HG03064 (cell line): ENCODE measurements at regions not wholly inside any gene's neighbourhood (a gene's known extent, or its start where the extent isn't known, plus 50 kb on each side); places are given as distances from the start of the nearest gene placed in this dataset.

Source experiments
- ATAC-seq: cut with Tn5 transposase; IDR thresholded peaks from one replicate; pipeline ENCODE4 v1.9.1; 2021; ENCODE audit warnings: low read depth; ENCODE audit not compliant: unreplicated experiment

- ATAC-seq, result no peak
Observed at GRCh38 chr3:3745693-3746092, 53.5 kb upstream of the LRRN1 start.

- no peak for ATAC-seq
Observed at GRCh38 chr3:3744826-3745225, 54.4 kb upstream of the LRRN1 start.

- ATAC-seq, result no peak
Observed at GRCh38 chr3:3743754-3744153, 55.5 kb upstream of the LRRN1 start.

- ATAC-seq, result no peak
Observed at GRCh38 chr3:3740061-3740460, 59.2 kb upstream of the LRRN1 start.

GRCh38 chr3:3739330-3740060 lies 59.7 kb upstream of the LRRN1 start:
- ATAC-seq, result no peak

- ATAC-seq, result no peak
Observed at GRCh38 chr3:3737531-3737930, 61.7 kb upstream of the LRRN1 start.

- ATAC-seq, result no peak
Observed at GRCh38 chr3:3735919-3736318, 63.3 kb upstream of the LRRN1 start.

- no peak for ATAC-seq
Observed at GRCh38 chr3:3734881-3735280, 64.3 kb upstream of the LRRN1 start.

GRCh38 chr3:3729261-3729660 lies 70.0 kb upstream of the LRRN1 start:
- no peak for ATAC-seq

- no peak for ATAC-seq
Observed at GRCh38 chr3:3726549-3726948, 72.7 kb upstream of the LRRN1 start.

- ATAC-seq, result no peak
Observed at GRCh38 chr3:3714572-3714971, 84.7 kb upstream of the LRRN1 start.

- no peak for ATAC-seq
Observed at GRCh38 chr3:3712971-3713370, 86.3 kb upstream of the LRRN1 start.

- no peak for ATAC-seq
Observed at GRCh38 chr3:3708769-3709115, 90.5 kb upstream of the LRRN1 start.

- no peak for ATAC-seq
Observed at GRCh38 chr3:3707858-3708768, 91.1 kb upstream of the LRRN1 start.

- no peak for ATAC-seq
Observed at GRCh38 chr3:3705090-3705775, 94.0 kb upstream of the LRRN1 start.

- ATAC-seq, result no peak
Observed at GRCh38 chr3:3701949-3702348, 97.3 kb upstream of the LRRN1 start.

GRCh38 chr3:3699816-3700633 lies 99.2 kb upstream of the LRRN1 start:
- no peak for ATAC-seq

GRCh38 chr3:3699407-3699806 lies 99.8 kb upstream of the LRRN1 start:
- ATAC-seq, result no peak

- no peak for ATAC-seq
Observed at GRCh38 chr3:3696345-3696744, 102.9 kb upstream of the LRRN1 start.

GRCh38 chr3:3693593-3693992 lies 105.6 kb upstream of the LRRN1 start:
- ATAC-seq, result no peak
